Kidney (tissue), 13 donors: ENCODE measurements at regions not wholly inside any gene's neighbourhood (a gene's known extent, or its start where the extent isn't known, plus 50 kb on each side); places are given as distances from the start of the nearest gene placed in this dataset.

Experiments
- DNase-seq, 5 donors: peaks; one replicate each; pipeline ENCODE4 v3.0.0-alpha.2; 2013 to 2020
- FAIRE-seq: peaks from 2 replicates; lab custom pipeline; 2012; peaks lifted over from hg19 to GRCh38; lab: Jason Lieb, UNC
- H3K27ac ChIP-seq, 2 donors: one replicate each; pipeline ENCODE4 v1.7.0; 2013; ENCODE audit warnings: low read depth in 2 of 2, low read length in 2 of 2, inconsistent platforms in 1 of 2
- H3K27me3 ChIP-seq: one replicate; pipeline ENCODE4 v1.7.1; 2013; ENCODE audit warnings: low read length, inconsistent platforms; ENCODE audit not compliant: control insufficient read depth, insufficient read depth
- H3K36me3 ChIP-seq, 3 donors: one replicate each; pipeline versions ENCODE4 v1.7.0 to v1.7.1; 2013; ENCODE audit warnings: low read length in 3 of 3, control low read depth in 1 of 3, inconsistent platforms in 1 of 3; ENCODE audit not compliant: insufficient read depth in 3 of 3, control insufficient read depth in 2 of 3
- H3K4me1 ChIP-seq, 3 donors: one replicate each; pipeline versions ENCODE4 v1.7.0 to v1.7.1; 2013; ENCODE audit warnings: low read length in 3 of 3, inconsistent platforms in 1 of 3, low read depth in 1 of 3; ENCODE audit not compliant: control insufficient read depth in 2 of 3, insufficient read depth in 2 of 3
- H3K4me3 ChIP-seq, 3 donors: one replicate each; pipeline versions ENCODE4 v1.7.0 to v1.8.1; 2013; ENCODE audit warnings: low read length in 3 of 3, control low read depth in 1 of 3, inconsistent platforms in 1 of 3
- H3K9ac ChIP-seq, 3 donors: one replicate each; pipeline versions ENCODE4 v1.7.0 to v1.7.1; 2013; ENCODE audit warnings: low read length in 3 of 3, control low read depth in 1 of 3, inconsistent platforms in 1 of 3
- H3K9me3 ChIP-seq, 3 donors: one replicate each; pipeline versions ENCODE4 v1.7.0 to v1.7.1; 2013; ENCODE audit warnings: low read length in 3 of 3, control low read depth in 1 of 3, inconsistent platforms in 1 of 3; ENCODE audit not compliant: control insufficient read depth in 2 of 3, insufficient read depth in 1 of 3
- intact Hi-C: fragments of 100-400 bp; cut with DNase I; formaldehyde crosslinking; loops from one replicate; pipeline ENCODE4 v1.11.1; 2022
- TF ChIP-seq, protein P1 (sequence below): IDR thresholded peaks from 3 replicates; pipeline ENCODE4 v1.5.1; 2012; ENCODE audit warnings: mild to moderate bottlenecking, moderate library complexity, borderline replicate concordance; ENCODE audit not compliant: insufficient read depth; ENCODE audit errors: extremely low read depth
- donor health status: control.
- donor health status: control.
- donor health status: control.
- donor health status: control.
- donor health status: control.
- donor health status: DM: yes; HTN: yes; CAD: no.
- donor health status: Normal renal cell carcinoma (clear cell type).

DNA sequence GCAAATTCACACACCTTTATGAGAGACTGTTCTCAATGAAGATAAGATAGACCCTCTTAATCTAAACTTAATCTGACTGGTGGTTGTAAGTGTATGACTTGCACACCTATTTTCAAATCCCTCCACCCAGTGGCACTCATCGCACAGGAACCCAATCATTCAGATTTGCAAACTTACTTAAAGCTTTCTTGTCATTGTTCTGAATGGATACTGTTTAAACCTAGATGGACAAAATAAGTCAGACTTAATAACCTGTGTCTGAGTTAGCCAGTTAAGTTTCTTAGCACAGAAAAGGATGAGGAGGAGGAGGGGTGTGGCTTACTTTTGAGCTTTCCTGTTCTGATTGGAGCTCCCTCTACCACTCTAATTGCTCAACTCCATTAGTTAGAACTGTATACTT lies 252.4 kb upstream of the CCNH start:
- Histone ChIP-seq H3K27ac (no peak overlapping the region), H3K36me3 (no peaks in the 10 kb centered on the region), H3K9me3 (no peaks in the 10 kb centered on the region), H3K27me3 (no peaks in the 10 kb centered on the region), H3K4me1 (no peaks in the 10 kb centered on the region), H3K4me3 (no peak overlapping the region), H3K9ac (no peak overlapping the region)
- FAIRE-seq (no peak), DNase-seq (no peak)
- TF ChIP-seq, protein P1, sequence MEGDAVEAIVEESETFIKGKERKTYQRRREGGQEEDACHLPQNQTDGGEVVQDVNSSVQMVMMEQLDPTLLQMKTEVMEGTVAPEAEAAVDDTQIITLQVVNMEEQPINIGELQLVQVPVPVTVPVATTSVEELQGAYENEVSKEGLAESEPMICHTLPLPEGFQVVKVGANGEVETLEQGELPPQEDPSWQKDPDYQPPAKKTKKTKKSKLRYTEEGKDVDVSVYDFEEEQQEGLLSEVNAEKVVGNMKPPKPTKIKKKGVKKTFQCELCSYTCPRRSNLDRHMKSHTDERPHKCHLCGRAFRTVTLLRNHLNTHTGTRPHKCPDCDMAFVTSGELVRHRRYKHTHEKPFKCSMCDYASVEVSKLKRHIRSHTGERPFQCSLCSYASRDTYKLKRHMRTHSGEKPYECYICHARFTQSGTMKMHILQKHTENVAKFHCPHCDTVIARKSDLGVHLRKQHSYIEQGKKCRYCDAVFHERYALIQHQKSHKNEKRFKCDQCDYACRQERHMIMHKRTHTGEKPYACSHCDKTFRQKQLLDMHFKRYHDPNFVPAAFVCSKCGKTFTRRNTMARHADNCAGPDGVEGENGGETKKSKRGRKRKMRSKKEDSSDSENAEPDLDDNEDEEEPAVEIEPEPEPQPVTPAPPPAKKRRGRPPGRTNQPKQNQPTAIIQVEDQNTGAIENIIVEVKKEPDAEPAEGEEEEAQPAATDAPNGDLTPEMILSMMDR: no peak
- intact Hi-C loops: no loop called here

DNA sequence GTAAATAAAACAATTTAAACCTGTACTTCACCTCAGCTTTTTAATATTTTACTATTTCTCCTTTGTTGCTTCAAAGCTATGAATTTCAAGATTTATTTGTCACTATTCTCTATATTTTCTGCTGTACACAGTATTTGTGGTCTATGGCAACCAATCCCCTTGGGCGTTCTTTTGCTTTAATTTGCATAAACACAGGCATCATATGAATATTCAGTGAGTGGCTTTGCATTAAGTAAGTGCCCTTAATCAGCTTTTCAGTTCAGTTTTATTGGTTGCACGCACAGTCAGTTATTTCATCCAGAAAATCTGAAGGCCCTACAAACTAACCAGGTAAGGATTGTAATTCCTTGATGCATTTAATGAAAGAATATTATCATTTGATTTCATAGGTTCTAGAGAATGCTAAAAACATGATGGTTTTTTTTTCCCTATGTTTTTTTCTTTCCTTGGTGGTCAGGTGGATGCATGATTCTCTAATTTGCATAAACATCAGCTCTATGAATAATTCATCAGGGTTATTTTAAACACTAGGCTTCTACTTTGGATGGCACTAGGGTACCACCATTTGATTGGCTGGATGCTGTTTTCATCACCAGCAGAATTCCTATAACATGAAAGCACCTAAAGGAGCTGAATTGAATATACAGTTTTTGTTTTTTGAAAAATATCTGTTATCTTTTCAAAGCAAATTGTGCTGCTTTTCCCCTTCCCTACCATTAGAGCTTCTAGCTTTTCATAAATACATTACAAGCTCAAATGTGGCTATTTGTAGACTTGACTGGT lies 249.2 kb upstream of the CCNH start:
- Histone ChIP-seq H3K36me3 (no peaks in the 10 kb centered on the region), H3K4me3 (no peak overlapping the region), H3K4me1 (no peaks in the 10 kb centered on the region), H3K9ac (no peak overlapping the region), H3K27ac (no peak overlapping the region), H3K9me3 (no peaks in the 10 kb centered on the region), H3K27me3 (no peaks in the 10 kb centered on the region)
- FAIRE-seq (no peak), DNase-seq (no peak)
- TF ChIP-seq, protein P1: no peak
- intact Hi-C loops: no loop called here

DNA sequence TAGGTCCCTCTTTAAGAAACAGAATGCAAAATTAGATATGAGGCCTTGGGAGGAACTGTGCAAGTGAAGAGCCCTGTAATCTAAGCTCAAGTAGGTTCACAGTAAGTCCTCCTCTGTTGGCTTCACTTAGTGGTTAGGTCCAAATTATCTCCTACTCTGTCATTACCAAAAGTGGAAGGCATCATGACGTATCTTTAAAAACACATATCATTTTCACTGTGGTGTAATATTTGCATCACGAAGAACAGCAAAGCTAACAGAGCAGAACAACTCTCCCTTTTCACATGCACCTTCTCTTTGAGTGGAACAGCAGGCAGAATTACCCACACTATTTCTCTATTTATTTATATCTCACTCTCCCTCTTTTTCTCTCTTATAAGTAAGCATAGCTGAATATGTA lies 240.5 kb upstream of the CCNH start:
- H3K27ac ChIP-seq: no peak overlapping the region
- no peak overlapping the region for H3K9ac ChIP-seq
- no peak overlapping the region for H3K4me3 ChIP-seq
- intact Hi-C loops: no loop called here
- no peak for DNase-seq
- H3K27me3 ChIP-seq: no peaks in the 10 kb centered on the region
- FAIRE-seq: no peak
- TF ChIP-seq, protein P1: no peak
- no peaks in the 10 kb centered on the region for H3K36me3 ChIP-seq
- H3K9me3 ChIP-seq: no peaks in the 10 kb centered on the region
- H3K4me1 ChIP-seq: no peaks in the 10 kb centered on the region
